Keratinocyte (primary cell): ENCODE measurements at regions not wholly inside any gene's neighbourhood (a gene's known extent, or its start where the extent isn't known, plus 50 kb on each side); places are given as distances from the start of the nearest gene placed in this dataset.

Experiments used
- DNase-seq: peaks from one replicate; pipeline ENCODE4 v3.0.0-alpha.2; 2011; ENCODE audit warnings: low read depth, missing footprints, low spot score
- FAIRE-seq: peaks from 2 replicates; lab custom pipeline; 2011; peaks lifted over from hg19 to GRCh38; lab: Jason Lieb, UNC
- H2AFZ ChIP-seq: 2 replicates; pipeline ENCODE4 v1.6.0; 2012; ENCODE audit warnings: low read length, control low read depth, inconsistent platforms; ENCODE audit not compliant: control insufficient read depth
- H3K27ac ChIP-seq: 2 replicates; pipeline ENCODE4 v1.5.1; 2011; ENCODE audit warnings: low read length; ENCODE audit not compliant: control insufficient read depth, insufficient read depth
- H3K27me3 ChIP-seq: 3 replicates; pipeline ENCODE4 v1.6.0; 2011; ENCODE audit warnings: low read length; ENCODE audit not compliant: control insufficient read depth, insufficient read depth; ENCODE audit errors: extremely low read depth
- H3K36me3 ChIP-seq, 2 experiments: 2 replicates in 1 of 2; 3 replicates in 1 of 2; pipeline ENCODE4 v1.5.1; 2011; ENCODE audit warnings: low read length in 2 of 2, mild to moderate bottlenecking in 1 of 2; ENCODE audit not compliant: control insufficient read depth in 2 of 2, insufficient read depth in 2 of 2; ENCODE audit errors: extremely low read depth in 1 of 2
- H3K4me1 ChIP-seq: 3 replicates; pipeline ENCODE4 v1.5.1; 2011; ENCODE audit warnings: low read length; ENCODE audit not compliant: control insufficient read depth, insufficient read depth; ENCODE audit errors: extremely low read depth
- H3K4me2 ChIP-seq: 3 replicates; pipeline ENCODE4 v1.6.0; 2011; ENCODE audit warnings: low read depth, low read length; ENCODE audit not compliant: control insufficient read depth, insufficient read depth; ENCODE audit errors: extremely low read depth
- H3K4me3 ChIP-seq, 3 experiments: fragments of 200-600 bp in 1 of 3; sonication (generic) in 1 of 3; 2 replicates in 2 of 3; 3 replicates in 1 of 3; pipeline ENCODE4 v1.5.1; 2011 to 2016; ENCODE audit warnings: low read length in 3 of 3, mild to moderate bottlenecking in 3 of 3, control low read depth in 2 of 3, inconsistent platforms in 1 of 3, low read depth in 1 of 3, mixed read lengths in 1 of 3, mixed run types in 1 of 3, moderate library complexity in 1 of 3; ENCODE audit not compliant: control insufficient read depth in 2 of 3, insufficient read depth in 2 of 3; ENCODE audit errors: extremely low read depth in 1 of 3
- H3K79me2 ChIP-seq: 2 replicates; pipeline ENCODE4 v1.6.0; 2012; ENCODE audit warnings: low read length; ENCODE audit not compliant: control insufficient read depth, insufficient read depth
- H3K9ac ChIP-seq: 3 replicates; pipeline ENCODE4 v1.6.0; 2011; ENCODE audit warnings: low read length; ENCODE audit not compliant: control insufficient read depth, insufficient read depth; ENCODE audit errors: extremely low read depth
- H3K9me1 ChIP-seq: 3 replicates; pipeline ENCODE4 v1.6.0; 2011; ENCODE audit warnings: low read length; ENCODE audit not compliant: control insufficient read depth, insufficient read depth; ENCODE audit errors: extremely low read depth
- H3K9me3 ChIP-seq: 2 replicates; pipeline ENCODE4 v1.5.1; 2012; ENCODE audit warnings: low read depth, low read length; ENCODE audit not compliant: control insufficient read depth
- H4K20me1 ChIP-seq: 3 replicates; pipeline ENCODE4 v1.6.0; 2011; ENCODE audit warnings: low read length; ENCODE audit not compliant: control insufficient read depth, insufficient read depth; ENCODE audit errors: extremely low read depth
- EZH2 ChIP-seq: IDR thresholded peaks from one replicate; pipeline ENCODE4 v1.6.1; 2012; ENCODE audit warnings: inconsistent platforms, mild to moderate bottlenecking, low read length, moderate library complexity
- dilution Hi-C: fragments of 300-500 bp; cut with MboI; formaldehyde crosslinking; loops from one replicate; pipeline ENCODE4 v1.7.0; 2020; ENCODE audit warnings: low sequenced_read_pairs; ENCODE audit not compliant: extremely low pct_ligation_motif_present
- TF ChIP-seq, protein P1 (sequence below), 3 experiments: IDR thresholded peaks in 1 of 3; conservative IDR thresholded peaks in 1 of 3; optimal IDR thresholded peaks in 1 of 3; 2 replicates in 2 of 3; 3 replicates in 1 of 3; pipeline versions ENCODE3 to v1.5.1; 2011; ENCODE audit warnings: low read length in 3 of 3, mild to moderate bottlenecking in 3 of 3, moderate library complexity in 2 of 3, control low read depth in 1 of 3, inconsistent platforms in 1 of 3; ENCODE audit not compliant: insufficient read depth in 2 of 3; ENCODE audit errors: extremely low read depth in 1 of 3

DNA sequence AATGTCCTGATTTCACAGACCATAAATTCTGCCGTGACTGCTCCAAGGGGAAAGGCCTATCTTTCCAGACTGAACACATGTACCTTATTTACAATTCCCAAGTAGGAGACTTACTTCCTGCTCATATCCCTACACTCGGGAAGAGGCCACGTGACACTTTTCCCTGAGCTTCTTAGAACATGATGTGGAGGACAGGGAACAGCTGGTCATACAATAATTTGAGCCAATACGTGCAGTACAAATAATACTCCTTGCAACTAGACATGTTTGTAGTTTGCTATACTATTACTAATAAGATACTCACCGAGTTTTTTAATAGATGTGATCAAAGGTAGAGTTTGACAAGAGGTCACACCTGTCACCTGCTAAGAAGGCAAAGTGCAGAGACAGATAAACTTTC, 256.4 kb downstream of the SP3 start:
- H3K4me1 ChIP-seq: no peaks in the 10 kb centered on the region
- FAIRE-seq (no peak), DNase-seq (no peak)
- dilution Hi-C loops: no loop called here
- H3K9me3 ChIP-seq: no peaks in the 10 kb centered on the region
- H3K9ac ChIP-seq: no peak overlapping the region
- H3K27me3 ChIP-seq: no peaks in the 10 kb centered on the region
- H3K79me2 ChIP-seq: no peaks in the 10 kb centered on the region
- no peaks in the 10 kb centered on the region for H3K9me1 ChIP-seq
- H3K4me3 ChIP-seq: no peak overlapping the region
- no peak overlapping the region for H2AFZ ChIP-seq
- H3K4me2 ChIP-seq: no peak overlapping the region
- no peaks in the 10 kb centered on the region for H4K20me1 ChIP-seq
- no peak for TF ChIP-seq EZH2
- TF ChIP-seq, protein P1, sequence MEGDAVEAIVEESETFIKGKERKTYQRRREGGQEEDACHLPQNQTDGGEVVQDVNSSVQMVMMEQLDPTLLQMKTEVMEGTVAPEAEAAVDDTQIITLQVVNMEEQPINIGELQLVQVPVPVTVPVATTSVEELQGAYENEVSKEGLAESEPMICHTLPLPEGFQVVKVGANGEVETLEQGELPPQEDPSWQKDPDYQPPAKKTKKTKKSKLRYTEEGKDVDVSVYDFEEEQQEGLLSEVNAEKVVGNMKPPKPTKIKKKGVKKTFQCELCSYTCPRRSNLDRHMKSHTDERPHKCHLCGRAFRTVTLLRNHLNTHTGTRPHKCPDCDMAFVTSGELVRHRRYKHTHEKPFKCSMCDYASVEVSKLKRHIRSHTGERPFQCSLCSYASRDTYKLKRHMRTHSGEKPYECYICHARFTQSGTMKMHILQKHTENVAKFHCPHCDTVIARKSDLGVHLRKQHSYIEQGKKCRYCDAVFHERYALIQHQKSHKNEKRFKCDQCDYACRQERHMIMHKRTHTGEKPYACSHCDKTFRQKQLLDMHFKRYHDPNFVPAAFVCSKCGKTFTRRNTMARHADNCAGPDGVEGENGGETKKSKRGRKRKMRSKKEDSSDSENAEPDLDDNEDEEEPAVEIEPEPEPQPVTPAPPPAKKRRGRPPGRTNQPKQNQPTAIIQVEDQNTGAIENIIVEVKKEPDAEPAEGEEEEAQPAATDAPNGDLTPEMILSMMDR (optimal IDR thresholded peaks at IDR 0.05 in 1 of 3, IDR thresholded peaks at IDR 0.05 in 1 of 3, conservative IDR thresholded peaks at IDR 0.05 in 1 of 3; ENCODE audit: extremely low read depth in 1 of 3, insufficient read depth in 2 of 3, low read length in 3 of 3): no peak
- no peak overlapping the region for H3K27ac ChIP-seq
- H3K36me3 ChIP-seq: no peaks in the 10 kb centered on the region

DNA sequence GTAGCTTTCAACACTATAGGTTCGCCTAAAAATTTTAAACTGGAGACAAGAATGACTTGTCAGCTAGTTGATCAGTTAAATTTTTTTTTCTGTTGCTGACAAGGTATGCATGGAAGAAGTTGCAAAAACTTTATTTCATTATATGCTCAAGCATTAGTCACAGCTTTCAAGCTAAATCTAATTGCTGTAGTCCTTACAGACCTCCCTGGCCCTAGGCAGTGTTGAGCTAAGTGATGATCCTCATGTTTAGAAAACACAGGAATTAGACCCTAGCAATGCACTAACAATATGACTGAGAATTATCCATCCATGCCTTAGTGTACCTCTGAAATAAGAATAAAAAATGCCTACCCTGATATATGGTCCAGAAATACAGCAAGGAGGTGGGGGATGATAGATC, 253.4 kb downstream of the SP3 start:
- peaks cover 16% of the 10 kb centered on the region for H3K4me1 ChIP-seq
- no peak overlapping the region for H3K9ac ChIP-seq
- H3K4me2 ChIP-seq: no peak overlapping the region
- TF ChIP-seq EZH2: no peak
- TF ChIP-seq, protein P1 (optimal IDR thresholded peaks at IDR 0.05 in 1 of 3, IDR thresholded peaks at IDR 0.05 in 1 of 3, conservative IDR thresholded peaks at IDR 0.05 in 1 of 3; ENCODE audit: extremely low read depth in 1 of 3, insufficient read depth in 2 of 3, low read length in 3 of 3): no peak
- no peak overlapping the region for H2AFZ ChIP-seq
- H3K27ac ChIP-seq: no peak overlapping the region
- H3K79me2 ChIP-seq: no peaks in the 10 kb centered on the region
- H3K9me3 ChIP-seq: no peaks in the 10 kb centered on the region
- H3K9me1 ChIP-seq: no peaks in the 10 kb centered on the region
- H3K36me3 ChIP-seq: no peaks in the 10 kb centered on the region
- H4K20me1 ChIP-seq: no peaks in the 10 kb centered on the region
- FAIRE-seq (peak; percentile 29), DNase-seq (no peak)
- no peaks in the 10 kb centered on the region for H3K27me3 ChIP-seq
- dilution Hi-C loops: no loop called here
- H3K4me3 ChIP-seq: no peak overlapping the region
